HG03060 (cell line): ENCODE measurements at regions not wholly inside any gene's neighbourhood (a gene's known extent, or its start where the extent isn't known, plus 50 kb on each side); places are given as distances from the start of the nearest gene placed in this dataset.
A peak's percentile ranks its signal among the peaks of the same experiment; 100 is the strongest.
"Not testable (repeated sequence)": the region's sequence is repeated elsewhere in the genome, so short reads cannot be mapped to it uniquely, and the experiment has no call there.

ENCODE experiments used
- ATAC-seq: cut with Tn5 transposase; IDR thresholded peaks from one replicate; pipeline ENCODE4 v1.9.1; 2021; ENCODE audit warnings: low read depth, moderate number of reproducible peaks; ENCODE audit not compliant: unreplicated experiment

DNA sequence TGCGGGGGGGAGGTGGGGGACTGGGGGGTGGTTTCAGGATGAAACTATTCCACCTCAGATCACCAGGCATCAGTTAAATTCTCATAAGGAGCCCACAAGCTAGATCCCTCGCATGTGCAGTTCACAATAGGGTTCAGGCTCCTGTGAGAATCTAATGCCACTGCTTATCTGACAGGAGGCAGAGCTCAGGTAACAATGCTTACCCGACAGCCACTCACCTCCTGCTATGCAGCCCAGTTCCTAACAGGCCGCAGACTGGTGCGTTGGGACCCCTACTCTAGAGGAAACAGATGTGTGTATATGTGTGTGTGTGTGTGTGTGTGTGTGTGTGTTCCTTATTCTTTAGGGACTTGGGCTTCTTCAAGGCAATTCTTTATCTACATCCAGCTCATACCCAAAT is 352.3 kb upstream of the CCNH start:
- no peak for ATAC-seq

DNA sequence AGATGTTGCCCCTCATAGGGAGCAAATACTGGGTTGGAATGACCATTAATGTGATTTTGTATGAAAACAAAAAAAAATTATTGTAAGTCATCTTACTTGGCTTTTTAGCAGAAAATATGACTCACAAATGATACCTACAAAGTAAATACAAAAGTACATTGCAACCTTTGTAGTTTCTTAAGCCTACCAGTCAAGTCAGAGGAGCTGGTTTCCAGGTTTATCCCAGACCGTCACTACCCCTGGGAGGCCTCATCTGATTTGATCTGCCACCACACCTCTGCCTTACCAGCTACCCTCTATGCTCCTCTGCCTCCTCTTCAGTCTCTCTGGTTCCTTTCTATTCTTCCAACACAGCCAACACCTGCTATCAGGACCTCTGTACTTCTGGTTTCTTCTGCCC is 349.9 kb upstream of the CCNH start:
- no peak for ATAC-seq

DNA sequence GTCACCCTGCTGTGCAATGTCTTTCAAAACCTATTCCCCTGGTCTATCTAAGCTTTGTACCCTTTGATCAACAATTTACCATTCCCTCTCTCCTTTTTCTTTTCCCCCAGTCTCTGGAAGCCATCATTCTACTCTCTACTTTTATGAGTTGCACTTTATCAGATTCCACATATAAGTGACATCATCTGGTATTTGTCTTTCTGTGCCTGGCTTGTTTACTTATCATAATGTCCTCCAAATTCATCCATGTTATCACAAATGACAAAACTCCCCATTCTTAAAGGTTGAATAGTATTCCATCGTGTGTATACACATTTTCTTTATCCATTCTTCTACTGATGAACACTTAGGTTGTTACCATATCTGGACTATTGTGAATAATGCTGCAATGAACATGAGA is 344.2 kb upstream of the CCNH start:
- no peak for ATAC-seq

DNA sequence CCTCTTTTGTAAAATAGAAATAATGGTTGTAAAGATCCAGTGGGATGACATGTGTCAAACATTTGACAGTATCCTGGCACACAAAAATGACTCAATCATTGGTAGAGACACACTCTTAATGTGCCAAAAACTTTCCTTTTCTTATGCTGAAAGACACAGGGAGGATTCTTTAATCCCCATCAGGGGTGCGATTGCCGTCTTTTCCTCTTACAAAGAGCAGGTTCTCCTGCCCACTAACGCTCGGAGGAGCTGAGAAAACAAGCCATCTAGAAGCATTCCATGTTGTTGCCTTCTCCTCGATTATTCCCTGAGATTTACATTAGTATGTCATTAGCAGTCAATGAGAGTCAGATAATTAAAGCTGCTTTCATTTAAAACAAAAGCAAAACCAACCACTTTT is 342.6 kb upstream of the CCNH start:
- no peak for ATAC-seq

DNA sequence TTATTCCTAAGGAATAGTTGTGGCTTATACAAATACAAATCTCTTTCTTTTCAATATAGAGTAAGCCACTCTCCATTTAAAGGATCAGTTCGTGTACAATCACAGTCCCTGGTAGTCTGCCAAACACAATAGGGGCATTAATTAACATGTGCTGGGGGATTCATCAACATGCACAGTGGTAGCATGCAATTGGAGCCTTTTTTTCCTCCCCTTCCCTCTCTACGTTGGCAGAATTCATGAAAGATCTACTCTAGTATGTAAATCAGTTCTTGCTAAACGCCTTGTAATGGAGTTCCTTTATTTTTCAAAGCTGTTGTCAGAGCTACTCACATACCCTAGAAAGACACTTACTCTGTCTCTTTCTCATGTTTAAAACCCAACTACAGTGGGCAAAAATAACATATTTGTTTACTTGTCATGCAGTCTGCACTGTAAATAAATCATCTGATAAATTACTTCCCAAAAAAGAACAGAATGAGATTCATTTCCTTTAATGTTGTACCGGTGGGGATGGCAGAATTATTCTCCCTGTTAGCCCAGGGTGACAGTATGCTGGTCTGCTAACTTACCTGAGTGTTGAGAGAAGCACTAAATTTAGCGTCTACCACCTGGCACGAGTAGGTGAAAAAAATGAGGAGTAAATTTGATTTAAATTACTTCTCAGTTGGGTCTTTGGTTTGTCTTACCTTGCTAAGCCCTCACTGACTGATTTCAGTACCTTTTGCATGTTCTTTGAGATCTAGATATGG is 341.5 kb upstream of the CCNH start:
- ATAC-seq = no peak

DNA sequence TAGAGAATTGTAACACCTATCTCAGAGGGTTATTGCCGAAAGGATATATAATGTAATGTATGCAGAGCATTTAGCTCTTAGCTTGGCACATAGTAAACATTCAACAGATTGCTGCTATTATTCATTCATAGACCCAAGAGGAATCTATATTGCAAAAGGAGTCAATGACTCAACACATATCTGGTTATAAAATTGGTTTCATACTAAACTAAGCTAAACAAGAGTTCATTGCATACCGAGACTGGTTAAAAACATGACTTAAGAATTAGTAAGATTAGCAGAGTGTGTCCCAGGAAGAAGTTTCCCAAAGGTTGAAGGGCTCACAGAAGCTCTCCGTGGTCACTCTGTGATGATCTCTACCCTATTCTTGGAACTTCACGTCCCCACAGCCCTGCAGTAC is 339.6 kb upstream of the CCNH start:
- ATAC-seq = no peak

DNA sequence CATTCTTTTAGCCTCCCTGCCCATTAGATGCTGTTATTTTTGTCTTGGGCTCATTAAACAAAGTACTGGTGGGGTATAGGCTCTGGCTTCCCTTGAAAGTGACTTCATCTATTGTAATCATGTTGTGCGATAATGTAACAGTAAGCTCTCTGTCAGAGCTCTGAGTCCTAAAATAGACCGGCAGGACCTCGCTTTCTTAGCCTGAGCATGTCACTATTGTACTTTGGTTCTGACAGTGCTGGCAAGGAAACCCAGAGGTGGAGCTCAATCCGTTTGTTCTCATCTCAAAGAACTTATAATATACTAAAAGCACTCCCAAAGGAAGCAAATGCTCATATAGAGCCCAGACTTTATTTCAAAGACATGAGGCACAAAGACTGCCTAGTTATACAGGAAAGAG is 339.1 kb upstream of the CCNH start:
- ATAC-seq = no peak

DNA sequence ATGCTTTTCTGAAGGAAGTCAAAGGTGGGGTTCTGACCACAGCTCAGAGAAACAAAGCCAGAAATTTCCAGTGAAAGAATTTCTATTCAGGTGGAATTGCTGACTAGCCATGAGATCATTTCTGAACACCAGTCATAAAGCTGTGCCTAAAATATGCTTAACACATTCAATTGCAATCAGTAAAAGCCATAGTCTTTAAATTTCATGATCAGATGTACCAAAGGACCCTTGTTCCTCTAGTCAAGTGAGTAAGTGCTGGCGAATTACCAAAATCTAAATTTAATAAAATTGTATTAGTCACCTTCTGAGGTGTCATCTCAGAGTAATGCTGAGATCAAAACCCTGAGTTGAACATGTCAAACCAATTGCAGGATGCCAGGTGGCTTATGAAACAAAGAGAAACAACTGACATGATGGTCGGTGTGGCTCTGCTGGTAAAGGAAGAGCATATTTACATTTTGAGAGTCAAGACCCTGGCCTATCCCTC is 334.2 kb upstream of the CCNH start:
- no peak for ATAC-seq

DNA sequence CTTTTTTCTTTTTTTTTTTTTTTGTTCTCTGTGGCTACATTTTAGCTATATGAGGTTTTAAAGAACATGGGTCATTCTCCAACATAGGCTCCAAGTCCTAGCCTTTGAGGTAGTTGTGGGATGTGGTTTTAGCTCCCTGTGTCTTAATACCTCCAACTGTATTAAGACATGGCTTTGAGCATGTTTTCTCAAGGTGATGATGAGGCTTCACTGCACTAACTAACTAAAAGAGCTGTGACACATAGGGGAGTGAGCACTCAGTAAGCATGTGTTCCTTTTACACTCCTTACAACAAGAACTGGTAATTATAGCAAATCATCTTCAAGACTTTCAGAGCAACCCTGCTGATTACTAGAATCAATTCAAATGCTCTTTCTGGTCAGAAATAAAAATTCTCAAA is 333.6 kb upstream of the CCNH start:
- no peak for ATAC-seq

DNA sequence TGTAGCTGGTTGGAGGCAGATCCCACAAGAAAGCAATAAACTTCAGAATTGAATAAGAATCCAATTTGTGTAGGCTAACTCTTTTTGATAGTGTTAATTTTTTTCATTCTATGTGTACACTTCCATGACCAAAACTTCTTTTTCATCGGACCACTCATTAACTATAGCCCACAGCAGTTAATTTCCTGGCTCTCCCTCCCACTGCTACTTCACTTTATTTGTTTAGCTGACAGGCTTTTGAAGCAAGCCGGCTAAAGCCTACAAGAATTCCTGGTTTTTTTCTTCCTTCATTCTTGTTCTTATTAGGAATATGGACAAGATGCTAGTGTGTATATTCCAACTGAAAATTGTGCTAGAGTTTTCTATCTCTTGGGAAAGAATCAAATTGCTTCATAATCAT is 329.2 kb upstream of the CCNH start:
- ATAC-seq = no peak

DNA sequence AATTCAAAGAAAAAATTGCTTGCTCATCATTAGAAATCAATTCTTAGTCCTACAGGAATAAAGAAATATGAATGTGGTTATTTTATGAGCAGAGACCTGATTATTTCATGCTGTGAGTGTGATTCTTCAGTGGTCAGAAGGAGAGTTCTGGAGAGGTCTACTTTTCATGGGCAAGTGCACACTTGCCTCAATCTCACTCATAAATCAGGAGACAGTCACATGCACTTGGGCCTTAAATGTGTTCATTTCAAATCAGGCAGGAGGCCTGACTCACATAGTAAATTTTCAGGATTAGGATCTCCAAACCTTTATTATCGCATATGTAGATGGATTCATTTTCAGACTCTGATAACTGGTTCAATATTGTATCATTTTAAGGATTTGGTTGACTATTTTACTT is 323.2 kb upstream of the CCNH start:
- ATAC-seq = no peak

DNA sequence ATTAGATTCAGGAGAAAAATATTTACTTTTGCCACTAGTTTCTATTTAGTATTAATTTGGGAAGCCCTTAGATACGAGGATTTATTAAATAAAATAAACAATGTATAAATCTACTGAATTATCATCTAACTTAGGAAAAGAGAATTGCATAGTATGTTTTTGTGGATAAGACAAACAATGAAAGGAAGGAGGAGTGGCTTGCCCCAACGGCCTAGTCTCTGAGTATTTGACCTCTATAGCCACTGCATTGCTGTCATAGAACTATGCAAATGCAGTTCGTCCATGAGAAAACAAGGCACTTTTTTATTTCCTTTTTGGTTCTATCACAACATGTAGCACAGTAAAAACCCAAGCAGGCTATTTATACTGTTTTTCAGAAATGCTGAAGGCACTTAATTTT is 321.2 kb upstream of the CCNH start:
- ATAC-seq = no peak

DNA sequence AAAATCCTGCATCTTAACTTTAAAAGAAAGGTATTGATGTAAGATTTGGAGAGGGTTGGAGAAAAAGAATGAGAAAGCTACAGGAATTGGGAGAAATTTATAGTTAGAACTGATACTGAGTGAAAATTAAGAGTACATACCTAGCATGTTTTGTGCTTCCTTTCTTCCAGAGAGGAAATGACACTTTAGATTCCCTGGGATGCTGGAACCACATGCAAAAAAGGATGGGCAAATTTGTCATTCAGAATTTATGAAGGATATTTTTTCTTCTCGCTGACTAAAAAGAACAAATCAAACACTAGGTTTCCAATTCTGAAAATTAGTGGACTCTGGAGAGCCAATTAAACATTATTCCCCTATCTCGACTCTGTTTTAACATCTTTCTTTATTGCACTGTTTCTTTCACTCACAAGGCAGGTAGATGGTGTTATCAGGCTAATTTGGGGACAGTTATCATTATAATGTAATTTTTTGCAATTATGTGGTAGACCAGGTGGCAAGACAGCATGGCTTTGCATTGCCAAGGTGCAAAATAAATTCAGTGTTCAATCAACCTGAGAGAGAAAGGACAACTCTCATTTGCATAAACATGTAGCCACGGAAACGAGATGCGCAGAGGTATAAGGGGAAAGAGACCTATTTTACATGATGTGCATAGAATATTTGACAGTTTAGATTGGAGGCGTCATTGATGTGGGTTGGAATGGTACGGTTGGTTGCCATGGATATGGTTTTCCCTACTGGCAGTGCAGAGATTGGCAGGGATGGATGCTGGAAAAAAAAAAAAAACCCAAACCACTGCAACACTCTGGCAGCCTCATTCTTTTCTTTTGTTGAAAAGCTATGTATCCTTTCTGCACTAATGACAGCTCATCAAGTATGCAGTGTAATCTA is 320.4 kb upstream of the CCNH start:
- ATAC-seq = no peak

DNA sequence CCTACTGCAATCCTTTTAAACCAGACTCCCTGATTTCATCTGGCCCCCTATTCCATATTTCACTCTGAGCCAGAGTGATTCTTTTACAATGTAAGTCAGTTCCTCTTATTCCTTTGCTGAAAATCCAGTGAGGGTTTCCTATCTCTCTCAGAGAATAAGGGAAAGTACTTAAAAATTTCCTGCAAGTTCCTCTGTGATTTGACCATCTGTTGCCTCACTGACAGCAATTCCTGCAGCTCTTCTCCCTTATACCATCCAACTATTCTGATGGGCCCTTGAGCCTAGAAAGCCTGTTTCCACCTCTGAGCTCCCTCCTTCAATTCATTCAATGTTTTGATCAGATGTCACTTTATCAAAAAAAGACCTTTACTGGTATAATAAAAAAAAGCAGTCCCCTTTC is 317.1 kb upstream of the CCNH start:
- no peak for ATAC-seq

DNA sequence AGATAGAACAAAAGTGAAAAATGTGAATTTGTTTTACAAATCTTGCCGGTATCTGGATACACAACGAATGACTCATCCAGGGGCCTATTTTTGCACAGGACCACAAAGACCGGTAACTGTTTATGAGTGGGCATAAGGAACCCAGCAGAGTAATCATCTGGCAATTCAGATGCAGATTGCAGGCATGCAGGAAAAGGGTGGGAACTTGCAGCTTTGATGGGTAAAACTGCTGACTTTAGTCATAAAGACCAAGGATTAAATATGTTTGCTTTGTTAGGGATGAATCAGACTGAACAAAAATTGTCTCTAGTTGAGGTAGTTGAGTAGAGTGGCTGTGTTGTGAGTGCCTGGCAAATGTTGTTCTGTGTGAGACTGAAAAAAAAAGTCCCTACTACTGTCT is 309.6 kb upstream of the CCNH start:
- ATAC-seq = no peak

DNA sequence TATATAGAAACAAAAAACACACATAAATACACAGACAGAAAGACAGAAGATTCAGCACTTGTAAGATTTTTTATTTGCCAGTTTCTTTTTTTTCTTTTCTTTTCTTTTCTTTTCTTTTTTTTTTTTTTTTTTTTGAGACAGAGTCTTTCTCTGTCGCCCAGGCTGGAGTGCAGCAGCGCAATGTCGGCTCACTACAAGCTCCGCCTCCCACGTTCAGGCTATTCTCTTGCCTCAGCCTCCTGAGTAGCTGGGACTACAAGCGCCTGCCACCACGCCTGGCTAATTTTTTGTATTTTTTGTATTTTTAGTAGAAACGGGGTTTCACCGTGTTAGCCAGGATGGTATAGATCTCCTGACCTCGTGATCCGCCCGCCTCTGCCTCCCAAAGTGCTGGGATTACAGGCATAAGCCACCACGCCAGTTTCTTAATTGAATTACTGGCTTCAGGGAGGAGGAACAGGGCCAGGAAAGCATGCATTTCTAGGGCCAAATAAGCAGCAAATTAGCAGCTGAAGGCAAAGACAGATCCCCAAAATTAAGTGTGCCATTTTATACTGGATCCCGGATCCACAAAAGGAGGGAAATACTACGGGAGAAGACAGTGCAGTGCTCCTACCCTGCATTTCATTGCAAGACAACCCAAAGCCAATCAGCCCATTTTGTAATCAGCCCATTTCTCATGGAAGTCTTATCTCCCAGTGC is 305.6 kb upstream of the CCNH start:
- ATAC-seq = not testable (repeated sequence)

DNA sequence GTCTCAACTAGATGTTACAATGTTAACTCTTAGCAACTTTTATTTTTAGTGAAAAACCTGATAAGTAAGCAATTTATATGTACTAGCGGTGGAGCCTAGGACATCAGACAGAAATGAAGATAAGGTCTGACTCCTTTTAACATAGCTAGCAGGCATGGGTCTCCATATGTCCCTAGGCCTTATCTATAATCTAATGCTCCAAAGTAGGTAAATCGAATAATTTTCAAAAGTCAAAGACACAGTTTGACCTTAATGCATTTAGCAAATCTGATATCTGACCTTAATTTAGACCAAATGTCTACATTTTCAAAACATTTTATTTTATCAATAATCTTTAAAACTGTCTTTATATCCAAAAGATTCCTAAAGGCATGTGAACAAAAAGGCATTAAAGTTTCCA is 305.0 kb upstream of the CCNH start:
- no peak for ATAC-seq

DNA sequence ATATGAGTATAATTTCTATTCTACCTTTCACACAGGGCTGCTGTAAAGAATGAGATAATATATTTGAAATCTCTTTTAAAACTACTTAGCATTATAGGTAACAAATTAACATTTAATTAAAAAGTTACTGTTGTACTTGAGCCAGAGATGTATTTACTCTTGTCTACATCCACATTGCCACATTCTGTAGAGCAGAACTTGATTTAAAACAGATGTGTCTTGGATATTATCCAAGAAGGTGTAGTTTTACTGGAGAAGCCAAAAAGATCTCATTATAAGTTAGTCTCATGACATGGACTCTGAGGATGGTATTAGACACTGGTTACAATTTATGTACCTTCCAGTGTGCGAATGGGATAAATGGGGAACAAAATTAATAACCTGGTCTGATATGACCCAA is 293.1 kb upstream of the CCNH start:
- ATAC-seq = no peak

DNA sequence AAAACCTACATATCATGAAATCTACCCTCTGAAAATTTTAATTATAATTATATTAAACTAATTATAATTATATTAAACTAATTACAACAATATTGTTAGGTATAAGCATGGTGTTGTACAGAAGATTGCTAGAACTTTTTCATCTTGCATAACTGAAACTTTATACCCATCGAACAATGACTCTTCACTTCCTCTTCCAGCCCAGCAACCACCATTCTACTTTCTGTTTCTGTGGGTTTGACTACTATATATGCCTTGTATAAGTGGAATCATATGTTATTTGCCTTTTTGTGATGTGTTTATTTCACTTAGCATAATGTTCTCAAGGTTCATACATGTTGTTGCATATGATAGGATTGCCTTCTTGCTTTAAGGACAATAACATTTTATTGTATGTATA is 274.2 kb upstream of the CCNH start:
- peak; percentile 90 for ATAC-seq

DNA sequence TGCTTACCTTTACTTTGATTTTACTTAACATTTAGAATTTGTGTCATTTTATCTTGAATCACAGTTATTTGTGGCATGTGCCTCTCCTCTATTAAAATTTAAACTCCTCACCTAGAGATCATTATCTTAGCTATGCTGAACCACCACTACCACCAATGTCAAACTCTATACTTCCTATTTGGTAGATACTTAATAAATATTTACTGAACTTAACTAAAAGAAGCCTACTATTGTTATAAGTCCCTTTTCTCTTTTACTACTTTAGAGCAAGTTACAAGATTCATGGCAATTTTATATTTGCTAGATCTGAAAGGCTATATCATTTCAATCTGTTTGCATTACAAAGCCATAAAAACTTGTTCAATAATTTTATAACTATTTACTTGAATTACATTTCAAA is 273.3 kb upstream of the CCNH start:
- ATAC-seq = no peak

DNA sequence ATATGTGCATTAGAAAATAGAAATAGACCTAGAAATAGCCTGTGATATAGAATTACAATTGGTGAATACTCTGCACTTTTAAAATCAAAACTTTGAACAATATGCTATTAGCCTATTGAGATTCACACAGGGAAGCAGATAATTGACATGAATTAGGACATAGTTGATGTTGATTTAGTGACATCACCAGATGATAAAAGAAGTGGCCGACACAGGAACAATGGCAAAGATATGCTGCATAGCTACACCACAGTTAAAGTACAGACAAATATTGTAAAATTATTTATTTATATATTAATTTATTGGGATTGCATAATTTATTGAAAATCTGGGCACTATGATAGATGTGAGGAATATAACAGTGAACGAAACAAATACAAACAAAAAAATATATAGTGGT is 261.5 kb upstream of the CCNH start:
- ATAC-seq = no peak
